ENCODE measurements at regions not wholly inside any gene's neighbourhood (a gene's known extent, or its start where the extent isn't known, plus 50 kb on each side); places are given as distances from the start of the nearest gene placed in this dataset.

- TF ChIP-seq CTCF (IDR thresholded peaks at IDR 0.05; ENCODE audit: low read depth, low read length) (no peak), EZH2phosphoT487 (IDR thresholded peaks at IDR 0.05; ENCODE audit: low read depth) (no peak)
These were observed 113.2 kb downstream of the MIAT start for GRCh38 chr22:26770624-26771023.
